ENCODE measurements at regions not wholly inside any gene's neighbourhood (a gene's known extent, or its start where the extent isn't known, plus 50 kb on each side); places are given as distances from the start of the nearest gene placed in this dataset.

GRCh38 chr1:191498318-191498717 is 659.9 kb upstream of the RGS18 start:
- Histone ChIP-seq H4K20me1 (ENCODE audit: control insufficient read depth, insufficient read depth, insufficient read length) (no peaks in the 10 kb centered on the region), H3K27me3 (ENCODE audit: insufficient read depth, low read length) (no peaks in the 10 kb centered on the region), H2AFZ (ENCODE audit: low read length) (no peak overlapping the region), H2BK20ac (ENCODE audit: low read depth, low read length, poor library complexity, severe bottlenecking) (no peak overlapping the region), H3K79me2 (ENCODE audit: insufficient read depth, low read length) (no peaks in the 10 kb centered on the region), H3K4me1 (ENCODE audit: insufficient read depth, low read length) (no peaks in the 10 kb centered on the region), H3K9ac (ENCODE audit: extremely low read depth, insufficient read length, low read length) (no peak overlapping the region), H3K56ac (ENCODE audit: insufficient read length, low read depth, low read length) (no peak overlapping the region), H2BK120ac (ENCODE audit: low read depth, low read length, poor library complexity, severe bottlenecking) (no peak overlapping the region), H4K5ac (ENCODE audit: insufficient read length, low read depth, low read length) (no peak overlapping the region), H2BK5ac (ENCODE audit: insufficient read length, low read length) (no peak overlapping the region), H3K79me1 (ENCODE audit: insufficient read depth, low read depth, low read length, poor library complexity, severe bottlenecking) (no peaks in the 10 kb centered on the region), H3K27ac (ENCODE audit: insufficient read length, low read depth, low read length) (no peak overlapping the region), H2AK5ac (ENCODE audit: insufficient read length, low read length) (no peak overlapping the region), H3K23me2 (ENCODE audit: insufficient read length, low read depth, low read length, poor library complexity, severe bottlenecking) (no peaks in the 10 kb centered on the region), H4K91ac (ENCODE audit: insufficient read length, low read depth, low read length) (no peak overlapping the region), H3T11ph (ENCODE audit: low read length) (no peak overlapping the region), H3K9me3 (ENCODE audit: control insufficient read depth, low read depth, low read length) (no peaks in the 10 kb centered on the region), H3K4ac (ENCODE audit: low read depth, low read length) (no peak overlapping the region), H2BK15ac (ENCODE audit: low read depth, low read length) (no peak overlapping the region), H2BK12ac (ENCODE audit: insufficient read length, low read depth, low read length) (no peak overlapping the region), H4K8ac (replicated peaks; ENCODE audit: insufficient read length, low read depth, low read length) (no peak overlapping the region), H3K23ac (ENCODE audit: insufficient read length, low read depth, low read length) (no peak overlapping the region), H3K18ac (ENCODE audit: insufficient read length, low read depth, low read length) (no peak overlapping the region), H3K14ac (ENCODE audit: insufficient read depth, low read length) (no peak overlapping the region), H3K4me2 (ENCODE audit: insufficient read depth, insufficient read length, low read length) (no peak overlapping the region)
- no peaks in the 10 kb centered on the region for H3K27me3 Mint-ChIP-seq (ENCODE audit: low read depth)
- no peak for DNase-seq
- H3K27ac Mint-ChIP-seq: no peak overlapping the region
- H3K36me3 Mint-ChIP-seq (ENCODE audit: insufficient read depth in 1 of 3, low read depth in 3 of 3): no peaks in the 10 kb centered on the region
- TF ChIP-seq, protein P1, sequence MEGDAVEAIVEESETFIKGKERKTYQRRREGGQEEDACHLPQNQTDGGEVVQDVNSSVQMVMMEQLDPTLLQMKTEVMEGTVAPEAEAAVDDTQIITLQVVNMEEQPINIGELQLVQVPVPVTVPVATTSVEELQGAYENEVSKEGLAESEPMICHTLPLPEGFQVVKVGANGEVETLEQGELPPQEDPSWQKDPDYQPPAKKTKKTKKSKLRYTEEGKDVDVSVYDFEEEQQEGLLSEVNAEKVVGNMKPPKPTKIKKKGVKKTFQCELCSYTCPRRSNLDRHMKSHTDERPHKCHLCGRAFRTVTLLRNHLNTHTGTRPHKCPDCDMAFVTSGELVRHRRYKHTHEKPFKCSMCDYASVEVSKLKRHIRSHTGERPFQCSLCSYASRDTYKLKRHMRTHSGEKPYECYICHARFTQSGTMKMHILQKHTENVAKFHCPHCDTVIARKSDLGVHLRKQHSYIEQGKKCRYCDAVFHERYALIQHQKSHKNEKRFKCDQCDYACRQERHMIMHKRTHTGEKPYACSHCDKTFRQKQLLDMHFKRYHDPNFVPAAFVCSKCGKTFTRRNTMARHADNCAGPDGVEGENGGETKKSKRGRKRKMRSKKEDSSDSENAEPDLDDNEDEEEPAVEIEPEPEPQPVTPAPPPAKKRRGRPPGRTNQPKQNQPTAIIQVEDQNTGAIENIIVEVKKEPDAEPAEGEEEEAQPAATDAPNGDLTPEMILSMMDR (conservative IDR thresholded peaks at IDR 0.05): no peak
- H3K4me3 Mint-ChIP-seq: no peak overlapping the region
- H3K4me1 Mint-ChIP-seq: no peaks in the 10 kb centered on the region
- H3K9me3 Mint-ChIP-seq: no peaks in the 10 kb centered on the region
